ENCODE measurements at regions not wholly inside any gene's neighbourhood (a gene's known extent, or its start where the extent isn't known, plus 50 kb on each side); places are given as distances from the start of the nearest gene placed in this dataset.

- no peaks in the 10 kb centered on the region for H3K36me3 ChIP-seq (ENCODE audit: low read depth, low read length)
- H3K4me1 ChIP-seq (ENCODE audit: insufficient read depth, low read length) = no peaks in the 10 kb centered on the region
- no peak overlapping the region for H3K9ac ChIP-seq (ENCODE audit: low read length)
- no peak for ATAC-seq
- no peaks in the 10 kb centered on the region for H3K79me2 ChIP-seq (ENCODE audit: low read length)
- ChIA-PET CTCF (no interaction called here), POLR2A (ENCODE audit: unreplicated experiment) (no interaction called here)
- DNase-seq = no peak
- no peak overlapping the region for H3K4me2 ChIP-seq (ENCODE audit: low read length)
- BruUV-seq (replicated peaks) = no TSS peak
- H4K20me1 ChIP-seq (ENCODE audit: low read length) = no peaks in the 10 kb centered on the region
- H3F3A ChIP-seq (ENCODE audit: low read length, unreplicated experiment) = no peaks in the 10 kb centered on the region
- no peaks in the 10 kb centered on the region for H3K27me3 ChIP-seq (ENCODE audit: low read length)
- no peaks in the 10 kb centered on the region for H3K9me2 ChIP-seq (replicated peaks; ENCODE audit: low read length)
- H3K27ac ChIP-seq (ENCODE audit: low read length) = no peak overlapping the region
- H2AFZ ChIP-seq (ENCODE audit: low read length) = no peak overlapping the region
- H3K4me3 ChIP-seq (ENCODE audit: low read length) = no peak overlapping the region
- H3K9me3 ChIP-seq (ENCODE audit: low read length) = no peaks in the 10 kb centered on the region
- TF ChIP-seq EZH2 (IDR thresholded peaks at IDR 0.05; ENCODE audit: low read length, unreplicated experiment) (no peak), CTCF (conservative IDR thresholded peaks at IDR 0.05; ENCODE audit: low read depth, low read length) (no peak), EZH2phosphoT487 (IDR thresholded peaks at IDR 0.05; ENCODE audit: borderline replicate concordance, low read length) (no peak)
- intact Hi-C loops (cut with micrococcal nuclease) = no loop called here
These were observed 64.9 kb upstream of the LMO4 start for GRCh38 chr1:87263785-87264184.

- Histone ChIP-seq H3K9me3 (ENCODE audit: low read length) (no peaks in the 10 kb centered on the region), H3K79me2 (ENCODE audit: low read length) (no peaks in the 10 kb centered on the region)
These were observed 63.7 kb upstream of the LMO4 start for GRCh38 chr1:87264976-87265375.

GRCh38 chr1:87265786-87266185 is 62.9 kb upstream of the LMO4 start:
- Histone ChIP-seq H3K9me3 (ENCODE audit: low read length) (no peaks in the 10 kb centered on the region), H3K27me3 (ENCODE audit: low read length) (no peaks in the 10 kb centered on the region), H3K27ac (ENCODE audit: low read length) (no peak overlapping the region), H3K9ac (ENCODE audit: low read length) (no peak overlapping the region), H2AFZ (ENCODE audit: low read length) (no peak overlapping the region), H3K4me3 (ENCODE audit: low read length) (no peak overlapping the region), H3K79me2 (ENCODE audit: low read length) (no peaks in the 10 kb centered on the region), H3K36me3 (ENCODE audit: low read depth, low read length) (no peaks in the 10 kb centered on the region), H3F3A (ENCODE audit: low read length, unreplicated experiment) (no peaks in the 10 kb centered on the region), H3K4me2 (ENCODE audit: low read length) (no peak overlapping the region), H4K20me1 (ENCODE audit: low read length) (no peaks in the 10 kb centered on the region), H3K4me1 (ENCODE audit: insufficient read depth, low read length) (no peaks in the 10 kb centered on the region), H3K9me2 (replicated peaks; ENCODE audit: low read length) (no peaks in the 10 kb centered on the region)
- POLR2A ChIA-PET (ENCODE audit: unreplicated experiment) = no interaction called here
- DNase-seq (no peak), ATAC-seq (no peak)
- CTCF ChIA-PET = no interaction called here
- intact Hi-C loops (cut with micrococcal nuclease) = no loop called here
- no TSS peak for BruUV-seq (replicated peaks)
- TF ChIP-seq CTCF (conservative IDR thresholded peaks at IDR 0.05; ENCODE audit: low read depth, low read length) (no peak), EZH2 (IDR thresholded peaks at IDR 0.05; ENCODE audit: low read length, unreplicated experiment) (no peak), EZH2phosphoT487 (IDR thresholded peaks at IDR 0.05; ENCODE audit: borderline replicate concordance, low read length) (no peak)

More at GRCh38 chr1:87264976-87265375, 63.7 kb upstream of the LMO4 start:
- Histone ChIP-seq H3F3A (ENCODE audit: low read length, unreplicated experiment) (no peaks in the 10 kb centered on the region), H3K4me2 (ENCODE audit: low read length) (no peak overlapping the region), H3K4me3 (ENCODE audit: low read length) (no peak overlapping the region), H3K4me1 (ENCODE audit: insufficient read depth, low read length) (no peaks in the 10 kb centered on the region), H3K9ac (ENCODE audit: low read length) (no peak overlapping the region), H4K20me1 (ENCODE audit: low read length) (no peaks in the 10 kb centered on the region), H3K36me3 (ENCODE audit: low read depth, low read length) (no peaks in the 10 kb centered on the region), H3K27ac (ENCODE audit: low read length) (no peak overlapping the region), H2AFZ (ENCODE audit: low read length) (no peak overlapping the region), H3K9me2 (replicated peaks; ENCODE audit: low read length) (no peaks in the 10 kb centered on the region), H3K27me3 (ENCODE audit: low read length) (no peaks in the 10 kb centered on the region)
- ATAC-seq (no peak), DNase-seq (no peak)
- no TSS peak for BruUV-seq (replicated peaks)
- ChIA-PET POLR2A (ENCODE audit: unreplicated experiment) (no interaction called here), CTCF (no interaction called here)
- intact Hi-C loops (cut with micrococcal nuclease) = no loop called here
- no peak for TF ChIP-seq EZH2 (IDR thresholded peaks at IDR 0.05; ENCODE audit: low read length, unreplicated experiment)
- TF ChIP-seq EZH2phosphoT487 (IDR thresholded peaks at IDR 0.05; ENCODE audit: borderline replicate concordance, low read length) = no peak
- no peak for TF ChIP-seq CTCF (conservative IDR thresholded peaks at IDR 0.05; ENCODE audit: low read depth, low read length)
